Mammary epithelial cell (primary cell): ENCODE measurements at regions not wholly inside any gene's neighbourhood (a gene's known extent, or its start where the extent isn't known, plus 50 kb on each side); places are given as distances from the start of the nearest gene placed in this dataset.
"Not testable (repeated sequence)": the region's sequence is repeated elsewhere in the genome, so short reads cannot be mapped to it uniquely, and the experiment has no call there.

Experiments
- CTCF ChIP-seq, 2 donors: IDR thresholded peaks in 1 of 2; conservative IDR thresholded peaks in 1 of 2; 2 replicates each; pipeline ENCODE4 v1.5.1; 2011 to 2012; ENCODE audit warnings: inconsistent platforms in 2 of 2, low read length in 2 of 2, mild to moderate bottlenecking in 2 of 2, control low read depth in 1 of 2, low read depth in 1 of 2; ENCODE audit not compliant: insufficient read depth in 1 of 2; ENCODE audit errors: extremely low read depth in 1 of 2
- EZH2 ChIP-seq: IDR thresholded peaks from 2 replicates; pipeline ENCODE4 v1.6.1; 2012; ENCODE audit warnings: low read length, inconsistent platforms, borderline replicate concordance

GRCh38 chr5:21485458-21486000, 1367.6 kb downstream of the CDH12 start:
- not testable (repeated sequence) for TF ChIP-seq CTCF (conservative IDR thresholded peaks at IDR 0.05 in 1 of 2, IDR thresholded peaks at IDR 0.05 in 1 of 2; ENCODE audit: extremely low read depth in 1 of 2, insufficient read depth in 1 of 2, low read depth in 1 of 2, low read length in 2 of 2); EZH2
